ENCODE measurements at regions not wholly inside any gene's neighbourhood (a gene's known extent, or its start where the extent isn't known, plus 50 kb on each side); places are given as distances from the start of the nearest gene placed in this dataset.
"Not testable (repeated sequence)": the region's sequence is repeated elsewhere in the genome, so short reads cannot be mapped to it uniquely, and the experiment has no call there.

DNA sequence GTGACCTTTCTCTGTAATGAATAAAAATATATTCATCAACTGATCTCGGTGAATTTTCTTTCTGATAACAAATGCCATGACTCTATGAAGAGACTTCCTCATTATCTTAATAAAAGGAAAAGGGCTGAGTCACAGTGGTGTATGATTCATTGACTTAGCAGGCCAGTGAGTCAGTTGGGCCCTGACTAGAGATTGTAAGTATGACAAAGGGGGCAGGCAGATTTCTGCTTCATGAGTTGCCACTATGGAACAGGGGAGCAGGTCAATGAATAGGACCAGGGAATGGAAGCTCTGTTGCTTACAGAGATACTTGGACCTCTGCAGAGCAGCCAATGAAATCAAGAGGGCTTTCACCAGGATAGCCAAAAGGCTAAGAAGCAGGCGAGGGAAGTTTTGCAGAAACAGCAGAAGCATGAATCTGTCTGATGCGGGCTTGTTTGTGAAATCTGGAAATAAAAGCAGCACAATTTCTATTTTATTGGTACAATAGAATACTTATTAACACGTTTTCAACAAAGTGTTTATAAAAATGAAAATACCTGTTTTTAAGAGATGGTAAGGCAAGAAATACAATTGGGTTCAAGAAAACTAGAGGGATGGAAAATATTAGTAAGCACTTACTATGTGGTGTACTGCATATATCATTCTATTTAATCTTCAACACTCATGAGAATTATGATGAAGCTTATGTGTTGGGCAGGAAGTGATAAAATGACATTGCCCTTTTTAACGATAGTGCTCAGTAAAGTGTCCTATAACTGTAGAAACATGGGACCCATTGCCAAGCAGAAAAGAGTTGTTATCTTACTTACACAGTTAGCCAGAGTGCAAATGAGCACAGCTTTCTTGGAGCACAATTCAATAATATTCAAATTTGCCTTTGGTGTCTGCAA is 169.8 kb upstream of the MYRIP start:
- peak overlapping the region; percentile 77 for H3K4me2 ChIP-seq
- DNase-seq (ENCODE audit: low read depth in 1 of 2, low spot score in 1 of 2), result peak; percentile 87 to 91
- H3K4me1 ChIP-seq, result peaks cover 22% of the 10 kb centered on the region
- H3K4me3 ChIP-seq, result no peak overlapping the region
- H3K9me3 ChIP-seq, result no peaks in the 10 kb centered on the region
- peak; percentile 98 to 100 for ATAC-seq
- peak; percentile 96 for FAIRE-seq
- 34% methylated on average over 5 of the region's 5 CpGs for WGBS (ENCODE audit: missing lambda C conversion rate)
- POLR2A ChIA-PET, result no interaction called here
- H3K27ac ChIP-seq, result peak overlapping the region; percentile 84 to 87
- TF ChIP-seq MAFK (IDR thresholded peaks at IDR 0.05; ENCODE audit: partially characterized antibody) (peak; percentile 95), GATA3 (IDR thresholded peaks at IDR 0.05; ENCODE audit: borderline replicate concordance) (peak; percentile 42; the same call in 1 of the 2 replicates), FOSL2 (IDR thresholded peaks at IDR 0.05) (peak; percentile 92; the same call in 1 of the 2 replicates), FOSL2 (CRISPR knock-in tag; IDR thresholded peaks at IDR 0.05) (peak; percentile 96), NPAS2 (CRISPR knock-in tag; IDR thresholded peaks at IDR 0.05; ENCODE audit: borderline replicate concordance) (no peak), JUN (IDR thresholded peaks at IDR 0.05) (peak in 1 of 2 experiments; percentile 48; a peak in 1 of 5 replicates), CEBPB (IDR thresholded peaks at IDR 0.05) (no peak), JUNB (IDR thresholded peaks at IDR 0.05) (peak; percentile 86), RARB (CRISPR knock-in tag; IDR thresholded peaks at IDR 0.05) (no peak), ZC3H11A (IDR thresholded peaks at IDR 0.05) (no peak), CBX8 (IDR thresholded peaks at IDR 0.05) (no peak), HOXA7 (CRISPR knock-in tag; IDR thresholded peaks at IDR 0.05) (no peak), EHMT2 (IDR thresholded peaks at IDR 0.05; ENCODE audit: low read depth) (no peak), EP300 (IDR thresholded peaks at IDR 0.05) (0 out of 5 replicates have a peak, but pooled peaks of 1 of the 2 experiments have one; percentile 18), NFE2L2 (conservative IDR thresholded peaks at IDR 0.05; ENCODE audit: low read length) (peak; percentile 76)
- TF ChIP-seq, protein P1, sequence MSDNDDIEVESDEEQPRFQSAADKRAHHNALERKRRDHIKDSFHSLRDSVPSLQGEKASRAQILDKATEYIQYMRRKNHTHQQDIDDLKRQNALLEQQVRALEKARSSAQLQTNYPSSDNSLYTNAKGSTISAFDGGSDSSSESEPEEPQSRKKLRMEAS (IDR thresholded peaks at IDR 0.05), result peak; percentile 43; the same call in 1 of the 2 replicates
- CTCF ChIA-PET, result interaction anchor here (0.6 to 2.9 kb wide), 6 partner anchors 15 to 678 kb away, joined by 3 to 15 read pairs (median 4); no protein-coding TSS in a partner anchor

DNA sequence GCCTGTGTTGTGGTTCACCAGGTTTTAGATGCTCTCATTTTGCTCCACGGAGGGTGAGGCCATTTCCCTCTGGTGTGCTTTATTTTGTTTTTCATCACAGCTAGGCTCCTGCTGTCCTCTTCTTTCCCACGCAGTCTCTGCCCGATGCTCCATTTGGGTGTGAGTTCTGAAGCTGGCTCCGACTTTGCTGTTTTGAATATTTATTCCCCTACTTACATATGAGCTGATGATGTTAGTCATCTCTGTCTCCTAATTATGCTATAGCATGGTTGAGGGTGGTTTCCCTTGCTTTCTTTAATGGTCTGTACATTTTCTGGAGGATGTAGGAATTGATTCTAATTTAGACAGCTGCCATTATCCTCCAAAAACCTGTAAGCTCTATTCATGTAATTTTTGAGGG is 168.1 kb upstream of the MYRIP start:
- no peaks in the 10 kb centered on the region for H3K9me3 ChIP-seq
- ATAC-seq (no peak), FAIRE-seq (no peak), DNase-seq (ENCODE audit: low read depth in 1 of 2, low spot score in 1 of 2) (no peak)
- WGBS (ENCODE audit: missing lambda C conversion rate), result 82% methylated on average over 4 of the region's 4 CpGs
- ChIA-PET CTCF (no interaction called here), POLR2A (no interaction called here)
- H3K27ac ChIP-seq, result peak overlapping the region in 1 of 2 experiments; percentile 67; a peak in 2 of 6 replicates
- H3K4me2 ChIP-seq, result no peak overlapping the region
- peaks cover 22% of the 10 kb centered on the region for H3K4me1 ChIP-seq
- TF ChIP-seq PHF8 (IDR thresholded peaks at IDR 0.05; ENCODE audit: borderline replicate concordance, low read depth) (no peak), CBX8 (IDR thresholded peaks at IDR 0.05) (no peak), KDM1A (IDR thresholded peaks at IDR 0.05; ENCODE audit: low read depth) (no peak)
- H3K4me3 ChIP-seq, result no peak overlapping the region

DNA sequence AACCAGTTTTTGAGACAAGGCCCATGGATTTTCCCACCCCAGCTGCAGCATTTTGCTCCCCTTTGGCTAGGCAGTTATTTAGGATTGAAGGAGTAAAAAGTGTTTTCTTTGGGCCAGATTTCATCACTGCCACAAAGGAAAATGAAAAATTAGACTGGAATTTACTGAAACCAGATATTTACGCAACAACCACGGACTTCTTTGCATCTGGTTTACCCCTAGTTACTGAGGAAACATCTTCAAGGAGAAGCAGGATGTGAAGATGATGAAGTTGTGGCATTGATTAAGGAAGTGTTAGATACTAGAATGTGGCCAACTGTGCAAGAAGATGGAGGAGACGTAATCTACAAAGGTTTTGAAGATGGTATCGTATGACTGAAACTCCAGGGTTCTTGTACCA is 165.2 kb upstream of the MYRIP start:
- 87% methylated on average over 4 of the region's 4 CpGs for WGBS (ENCODE audit: missing lambda C conversion rate)
- Histone ChIP-seq H3K4me3 (no peak overlapping the region), H3K4me1 (peaks cover 10% of the 10 kb centered on the region), H3K9me3 (no peaks in the 10 kb centered on the region), H3K27ac (no peak overlapping the region), H3K4me2 (no peak overlapping the region)
- POLR2A ChIA-PET, result no interaction called here
- FAIRE-seq (no peak), DNase-seq (ENCODE audit: low read depth in 1 of 2, low spot score in 1 of 2) (no peak), ATAC-seq (no peak)
- CTCF ChIA-PET, result interaction anchor here (1.1 kb wide), 1 partner anchor 9 kb away, joined by 4 read pairs; no protein-coding TSS in a partner anchor
- no peak for TF ChIP-seq CBX2 (IDR thresholded peaks at IDR 0.05; ENCODE audit: borderline replicate concordance, low read depth)
- no peak for TF ChIP-seq TFCP2L1 (CRISPR knock-in tag; IDR thresholded peaks at IDR 0.05)
- TF ChIP-seq ZNF302 (CRISPR knock-in tag; IDR thresholded peaks at IDR 0.05), result no peak
- TF ChIP-seq RNF2 (IDR thresholded peaks at IDR 0.05; ENCODE audit: borderline replicate concordance, low read depth), result no peak
- TF ChIP-seq ZC3H11A (IDR thresholded peaks at IDR 0.05), result no peak
- no peak for TF ChIP-seq KDM1A (IDR thresholded peaks at IDR 0.05; ENCODE audit: low read depth)

DNA sequence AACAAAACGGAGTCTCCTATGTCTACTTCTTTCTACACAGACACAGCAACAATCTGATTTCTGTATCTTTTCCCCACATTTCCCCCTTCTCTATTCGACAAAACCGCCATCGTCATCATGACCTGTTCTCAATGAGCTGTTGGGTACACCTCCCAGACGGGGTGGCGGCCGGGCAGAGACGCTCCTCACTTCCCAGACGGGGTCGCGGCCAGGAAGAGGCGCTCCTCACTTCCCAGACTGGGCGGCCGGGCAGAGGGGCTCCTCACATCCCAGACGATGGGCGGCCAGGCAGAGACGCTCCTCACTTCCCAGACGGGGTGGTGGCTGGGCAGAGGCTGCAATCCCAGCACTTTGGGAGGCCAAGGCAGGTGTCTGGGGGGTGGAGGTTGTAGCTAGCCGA is 158.2 kb upstream of the MYRIP start:
- H3K4me1 ChIP-seq; H3K9me3 ChIP-seq; ATAC-seq; H3K27ac ChIP-seq; FAIRE-seq; DNase-seq (ENCODE audit: low read depth in 1 of 2, low spot score in 1 of 2); H3K4me3 ChIP-seq; H3K4me2 ChIP-seq; POLR2A ChIA-PET; CTCF ChIA-PET: not testable (repeated sequence)
- WGBS (ENCODE audit: missing lambda C conversion rate), result 74% methylated on average over 10 of the region's 19 CpGs

Data from A549 (cell line).